Smooth muscle cell (in vitro differentiated cells): ENCODE measurements at regions not wholly inside any gene's neighbourhood (a gene's known extent, or its start where the extent isn't known, plus 50 kb on each side); places are given as distances from the start of the nearest gene placed in this dataset.

Source experiments
- DNase-seq: peaks from one replicate; lab custom pipeline; 2025; ENCODE audit not compliant: unreplicated experiment; lab: John Stamatoyannopoulos, UW
- H2AFZ ChIP-seq: fragments of 200-600 bp; sonication (generic); 2 replicates; pipeline ENCODE4 v1.6.0; 2016; ENCODE audit warnings: antibody characterized with exemption, low read depth, mild to moderate bottlenecking
- H3F3A ChIP-seq: fragments of 200-600 bp; sonication (generic); 2 replicates; pipeline ENCODE4 v1.6.0; 2017; ENCODE audit warnings: antibody characterized with exemption, low read depth
- H3K27ac ChIP-seq: fragments of 200-600 bp; sonication (generic); 2 replicates; pipeline ENCODE4 v1.5.1; 2016; ENCODE audit warnings: low read depth, mild to moderate bottlenecking
- H3K27me3 ChIP-seq: fragments of 200-600 bp; sonication (generic); 2 replicates; pipeline ENCODE4 v1.6.1; 2016; ENCODE audit warnings: low read depth, mild to moderate bottlenecking
- H3K36me3 ChIP-seq: fragments of 200-600 bp; sonication (generic); 2 replicates; pipeline ENCODE4 v1.5.1; 2016; ENCODE audit warnings: low read depth
- H3K4me1 ChIP-seq: fragments of 200-600 bp; sonication (generic); 2 replicates; pipeline ENCODE4 v1.5.1; 2016; ENCODE audit warnings: low read depth
- H3K4me2 ChIP-seq: fragments of 200-600 bp; sonication (generic); 2 replicates; pipeline ENCODE4 v1.6.0; 2016; ENCODE audit warnings: mild to moderate bottlenecking
- H3K4me3 ChIP-seq: fragments of 200-600 bp; sonication (generic); 2 replicates; pipeline ENCODE4 v1.5.1; 2016; ENCODE audit warnings: mild to moderate bottlenecking
- H3K79me2 ChIP-seq: fragments of 200-600 bp; sonication (generic); 2 replicates; pipeline ENCODE4 v1.6.0; 2016; ENCODE audit warnings: low read depth, mild to moderate bottlenecking
- H3K9ac ChIP-seq: fragments of 200-600 bp; sonication (generic); 2 replicates; pipeline ENCODE4 v1.6.0; 2016; ENCODE audit warnings: low read depth
- H3K9me3 ChIP-seq: fragments of 200-600 bp; sonication (generic); replicated peaks from 2 replicates; pipeline ENCODE4 v1.5.1; 2016; ENCODE audit warnings: low read depth
- H4K20me1 ChIP-seq: fragments of 200-600 bp; sonication (generic); 2 replicates; pipeline ENCODE4 v1.6.0; 2016; ENCODE audit warnings: low read depth
- CTCF ChIP-seq: fragments of 200-600 bp; sonication (generic); IDR thresholded peaks from 2 replicates; pipeline ENCODE4 v1.5.1; 2017; ENCODE audit warnings: borderline replicate concordance, mild to moderate bottlenecking, antibody characterized with exemption; ENCODE audit not compliant: insufficient read depth, poor library complexity, severe bottlenecking
- WGBS: methylation state at CpG from one replicate; pipeline ENCODE4 v1.1.7; 2016; ENCODE audit warnings: low lambda C conversion rate; 5-methylcytosine and 5-hydroxymethylcytosine counted together

DNA sequence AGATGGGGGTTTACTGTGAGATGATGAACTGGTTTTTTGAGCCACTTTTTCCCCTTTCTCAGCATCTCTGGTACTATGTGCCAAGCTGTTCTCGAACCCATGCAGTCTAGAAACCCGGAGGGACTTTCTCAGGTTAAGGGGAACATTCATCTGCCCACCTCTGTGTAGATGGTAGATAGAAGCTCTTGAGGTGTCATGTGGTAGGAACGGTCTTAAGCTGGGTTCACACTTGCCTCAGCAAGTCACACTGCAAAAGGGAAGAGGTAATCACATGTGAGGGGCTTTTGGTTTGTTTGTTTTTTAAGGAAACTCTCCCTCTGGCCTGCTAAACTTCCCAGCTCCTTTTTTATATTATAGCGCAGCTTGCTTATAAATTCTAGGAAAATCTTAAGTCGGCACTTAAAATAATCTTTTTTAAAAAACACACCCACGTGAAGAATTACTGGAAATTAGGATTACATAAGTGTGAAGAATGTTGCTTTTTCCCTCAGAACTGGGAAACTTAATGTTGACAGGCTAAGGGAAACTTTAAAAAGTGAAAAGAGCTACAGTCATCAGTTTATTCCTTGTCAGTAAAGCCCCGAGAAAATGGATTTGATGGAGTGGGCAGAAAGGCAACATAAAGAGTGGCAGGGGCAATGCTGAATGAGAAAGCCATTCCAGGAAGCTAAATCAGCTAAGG is 430.3 kb downstream of the ARHGEF28 start:
- no peaks in the 10 kb centered on the region for H4K20me1 ChIP-seq
- peaks cover 27% of the 10 kb centered on the region for H3K4me1 ChIP-seq
- H3K4me2 ChIP-seq, result peak overlapping the region; percentile 68
- TF ChIP-seq CTCF, result no peak
- H3F3A ChIP-seq, result peaks cover 6% of the 10 kb centered on the region
- no peaks in the 10 kb centered on the region for H3K27me3 ChIP-seq
- no peak for DNase-seq
- H3K36me3 ChIP-seq, result no peaks in the 10 kb centered on the region
- no peak overlapping the region for H3K9ac ChIP-seq
- H3K79me2 ChIP-seq, result no peaks in the 10 kb centered on the region
- H2AFZ ChIP-seq, result no peak overlapping the region
- H3K9me3 ChIP-seq, result no peaks in the 10 kb centered on the region
- H3K4me3 ChIP-seq, result no peak overlapping the region
- WGBS, result 47% methylated on average over 7 of the region's 7 CpGs
- no peak overlapping the region for H3K27ac ChIP-seq

- 56% methylated on average over 7 of the region's 7 CpGs for WGBS
- H3K9me3 ChIP-seq, result no peaks in the 10 kb centered on the region
- no peak overlapping the region for H3K9ac ChIP-seq
- no peak overlapping the region for H2AFZ ChIP-seq
- H4K20me1 ChIP-seq, result no peaks in the 10 kb centered on the region
- H3F3A ChIP-seq, result peaks cover 6% of the 10 kb centered on the region
- H3K79me2 ChIP-seq, result no peaks in the 10 kb centered on the region
- H3K27me3 ChIP-seq, result no peaks in the 10 kb centered on the region
- no peaks in the 10 kb centered on the region for H3K36me3 ChIP-seq
- DNase-seq, result no peak
- H3K27ac ChIP-seq, result no peak overlapping the region
- peaks cover 27% of the 10 kb centered on the region for H3K4me1 ChIP-seq
- no peak for TF ChIP-seq CTCF
- H3K4me2 ChIP-seq, result peak overlapping the region; percentile 68
- no peak overlapping the region for H3K4me3 ChIP-seq
Measured at GRCh38 chr5:74055486-74056106, 429.6 kb downstream of the ARHGEF28 start.

- Histone ChIP-seq H3K27ac (no peak overlapping the region), H3K9ac (no peak overlapping the region), H4K20me1 (no peaks in the 10 kb centered on the region), H3K4me2 (peak overlapping the region; percentile 68), H3K4me1 (peaks cover 27% of the 10 kb centered on the region), H3K79me2 (no peaks in the 10 kb centered on the region), H2AFZ (no peak overlapping the region), H3F3A (peaks cover 6% of the 10 kb centered on the region), H3K36me3 (no peaks in the 10 kb centered on the region), H3K27me3 (no peaks in the 10 kb centered on the region), H3K9me3 (no peaks in the 10 kb centered on the region), H3K4me3 (no peak overlapping the region)
- TF ChIP-seq CTCF, result no peak
- DNase-seq, result no peak
- WGBS, result 58% methylated on average over 5 of the region's 5 CpGs
Measured at GRCh38 chr5:74054641-74055421, 428.8 kb downstream of the ARHGEF28 start.
